ENCODE measurements at regions not wholly inside any gene's neighbourhood (a gene's known extent, or its start where the extent isn't known, plus 50 kb on each side); places are given as distances from the start of the nearest gene placed in this dataset.
"Not testable (repeated sequence)": the region's sequence is repeated elsewhere in the genome, so short reads cannot be mapped to it uniquely, and the experiment has no call there.

DNA sequence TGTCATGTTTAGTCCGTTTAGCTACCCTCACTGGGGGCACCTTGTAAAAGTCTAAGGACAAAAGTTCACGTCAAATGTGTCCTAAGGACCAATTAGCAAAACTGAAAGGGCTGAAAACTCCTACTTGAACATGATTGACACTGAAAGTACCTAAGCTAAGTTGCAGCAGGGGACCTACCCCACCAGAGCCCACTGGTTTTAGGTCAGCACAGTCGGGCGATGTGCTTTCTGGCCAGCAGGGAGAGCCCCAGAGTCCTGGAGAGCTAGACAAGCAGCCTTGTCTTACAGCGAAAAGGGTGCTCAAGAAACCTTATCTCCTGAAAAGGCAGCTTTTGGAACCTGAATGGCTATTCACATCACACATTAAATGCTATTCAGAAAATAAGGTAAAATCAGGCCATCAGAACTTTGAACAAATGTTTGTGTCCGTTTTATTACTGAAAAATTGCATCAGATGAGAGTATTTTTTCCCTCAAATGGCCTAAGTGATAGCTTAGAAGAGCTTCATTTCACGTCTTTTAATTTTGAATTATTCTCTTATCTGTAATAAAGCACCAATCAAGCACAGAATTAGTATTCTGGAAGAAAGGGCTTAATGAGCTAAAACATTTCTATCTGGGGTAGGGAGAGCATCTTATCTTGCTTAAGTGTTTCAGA lies 52.2 kb upstream of the MKI67 start:
- DNase-seq (ENCODE audit: low read depth, low spot score), result no peak

DNA sequence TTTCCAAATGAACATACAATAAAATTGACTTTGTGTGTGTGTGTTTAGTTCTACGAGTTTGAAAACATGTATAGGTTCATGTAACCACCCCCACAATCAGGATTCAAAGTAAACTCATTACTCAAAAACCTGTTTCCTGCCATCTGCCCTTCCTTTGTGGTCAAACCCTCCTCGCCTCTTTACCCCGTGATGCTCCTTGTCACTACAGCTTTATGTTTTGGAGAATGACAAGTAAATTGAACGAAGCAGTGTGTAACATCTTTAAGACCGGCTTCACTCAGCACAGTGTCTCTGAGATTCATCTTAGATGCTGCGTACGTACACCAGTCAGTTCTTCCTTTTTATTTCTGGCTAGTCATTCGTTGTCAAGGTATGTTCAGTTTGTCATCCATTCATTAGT lies 54.6 kb upstream of the MKI67 start:
- DNase-seq (ENCODE audit: low read depth, low spot score), result no peak

DNA sequence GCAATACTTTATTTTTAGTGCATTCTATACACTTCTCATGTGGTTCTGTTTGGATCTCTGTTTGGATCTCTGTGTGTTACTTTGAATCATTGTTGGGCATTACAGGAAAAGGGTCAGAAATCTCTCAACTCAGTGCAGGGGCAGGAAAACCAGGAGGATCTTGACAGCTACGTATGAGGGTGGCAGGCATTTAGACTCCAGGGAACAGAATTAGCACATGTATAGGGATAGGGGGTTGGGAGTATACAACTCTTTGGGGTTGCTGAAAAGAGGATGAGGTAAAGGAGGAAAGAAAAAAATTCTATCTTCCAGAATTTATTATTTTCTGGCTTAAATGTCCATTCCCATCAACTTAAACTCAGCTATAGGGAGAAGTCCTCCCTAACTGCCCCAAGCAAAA lies 59.4 kb upstream of the MKI67 start:
- no peak for DNase-seq (ENCODE audit: low read depth, low spot score)

DNA sequence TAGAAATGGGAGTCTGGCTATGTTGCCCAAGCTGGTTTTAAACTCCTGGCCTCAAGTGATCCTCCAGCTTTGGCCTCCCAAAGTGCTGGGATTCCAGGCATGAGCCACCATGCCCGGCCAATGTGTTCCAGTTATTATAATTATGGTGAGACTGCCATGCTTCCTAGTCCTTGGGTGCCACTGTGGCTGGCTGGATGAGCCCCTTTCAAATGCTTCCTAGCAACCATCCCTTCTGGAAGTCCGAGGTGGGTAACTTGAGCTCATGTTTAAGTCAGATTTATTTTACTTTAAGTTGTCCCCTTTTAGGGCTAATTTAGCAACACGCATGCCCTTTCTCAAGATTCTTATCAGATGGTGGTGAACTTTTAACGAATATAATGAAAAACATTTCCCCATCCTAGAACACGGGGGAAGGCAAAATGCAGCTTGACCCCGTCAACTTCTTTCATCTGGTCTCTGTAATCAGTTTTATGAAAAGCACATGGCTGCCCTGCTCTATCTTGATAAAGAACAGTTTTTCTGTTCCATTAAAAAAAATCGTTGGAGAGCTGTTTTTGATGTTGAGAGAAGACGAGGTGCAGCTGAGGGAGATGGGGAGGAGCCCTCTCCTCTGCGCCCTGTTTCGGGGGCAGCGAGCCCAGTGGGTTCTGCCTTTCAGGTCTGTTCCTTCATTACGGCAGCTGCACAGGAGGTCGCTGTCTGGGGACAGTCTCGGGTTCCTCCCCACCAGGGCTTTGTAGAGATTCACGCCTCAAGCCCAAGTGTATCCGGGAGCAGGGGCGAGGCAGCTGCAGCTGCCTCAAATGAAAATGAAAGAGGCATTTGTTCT lies 61.0 kb upstream of the MKI67 start:
- no peak for DNase-seq (ENCODE audit: low read depth, low spot score)

DNA sequence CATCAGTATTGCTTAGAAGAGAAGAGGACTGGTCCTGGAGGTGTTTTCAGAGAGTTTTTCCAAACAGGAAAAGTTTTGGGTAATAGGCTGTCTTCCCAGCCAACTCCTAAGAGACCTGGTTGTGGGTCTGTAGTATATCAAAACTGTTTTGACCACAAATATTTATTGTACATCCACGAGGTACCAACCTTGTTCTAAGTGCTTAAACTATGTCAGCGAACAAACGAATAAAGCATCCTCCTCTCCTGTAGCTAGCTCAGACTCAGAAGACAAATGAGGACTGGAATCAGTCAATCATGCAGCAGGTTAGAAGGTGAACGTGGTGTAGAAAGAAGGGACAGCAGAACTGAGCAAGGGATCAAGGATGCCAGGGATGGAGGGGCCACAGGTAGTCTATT lies 61.6 kb upstream of the MKI67 start:
- no peak for DNase-seq (ENCODE audit: low read depth, low spot score)

DNA sequence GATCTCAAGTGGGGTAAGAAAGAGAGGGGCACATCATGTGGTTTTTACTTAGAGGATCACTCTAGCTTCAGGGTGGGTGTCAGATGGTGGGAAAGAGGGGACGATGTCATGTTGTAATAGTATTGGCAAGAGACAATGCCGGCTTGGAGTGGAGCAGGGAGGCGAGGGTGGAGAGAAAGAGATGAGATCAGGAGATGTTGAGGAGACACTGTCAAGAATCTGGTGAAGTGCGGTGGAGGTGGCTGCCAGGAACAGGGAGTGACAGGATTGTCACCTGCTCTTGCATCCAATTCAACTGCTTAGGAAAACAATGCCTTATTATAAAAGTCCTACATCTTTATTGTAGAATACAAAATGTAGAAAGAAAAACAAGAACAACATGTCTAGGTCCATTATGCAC lies 63.0 kb upstream of the MKI67 start:
- no peak for DNase-seq (ENCODE audit: low read depth, low spot score)

DNA sequence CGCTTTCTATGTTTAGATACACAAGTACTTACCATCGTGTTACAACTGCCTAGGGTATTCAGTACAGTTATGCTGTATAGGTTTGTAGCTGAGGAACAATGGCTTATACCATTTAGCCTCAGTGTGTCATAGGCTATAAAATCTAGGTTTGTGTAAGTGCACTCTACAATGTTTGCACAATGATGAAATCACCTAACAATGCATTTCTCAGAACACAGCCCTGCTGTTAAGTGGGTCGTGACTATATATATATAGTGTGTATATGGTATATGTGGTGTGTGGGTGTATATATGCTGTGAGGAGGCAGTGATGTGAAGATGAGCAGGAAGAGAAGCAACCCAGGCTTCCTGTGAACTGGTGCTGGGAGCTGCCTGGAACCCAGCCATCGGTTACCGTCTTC lies 65.6 kb upstream of the MKI67 start:
- DNase-seq (ENCODE audit: low read depth, low spot score), result no peak

DNA sequence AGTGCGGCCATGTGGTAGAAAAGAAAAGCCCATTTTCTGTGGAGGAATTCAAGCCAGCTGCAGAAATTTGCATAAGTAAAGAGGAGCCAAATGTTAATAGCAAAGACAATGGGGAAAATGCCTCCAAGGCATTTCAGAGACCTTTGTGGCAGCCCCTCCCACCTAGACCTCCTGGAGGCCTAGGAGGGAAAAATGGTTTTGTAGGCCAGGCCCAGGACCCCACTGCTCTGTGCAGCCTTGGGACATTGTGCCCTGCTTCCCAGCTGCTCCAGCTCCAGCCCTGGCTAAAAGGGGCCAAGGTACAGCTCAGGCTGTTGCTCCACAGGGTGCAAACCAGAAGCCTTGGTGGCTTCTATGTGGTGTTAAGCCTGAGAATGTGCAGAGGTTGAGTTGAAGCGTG lies 75.6 kb upstream of the MKI67 start:
- DNase-seq (ENCODE audit: low read depth, low spot score), result not testable (repeated sequence)

DNA sequence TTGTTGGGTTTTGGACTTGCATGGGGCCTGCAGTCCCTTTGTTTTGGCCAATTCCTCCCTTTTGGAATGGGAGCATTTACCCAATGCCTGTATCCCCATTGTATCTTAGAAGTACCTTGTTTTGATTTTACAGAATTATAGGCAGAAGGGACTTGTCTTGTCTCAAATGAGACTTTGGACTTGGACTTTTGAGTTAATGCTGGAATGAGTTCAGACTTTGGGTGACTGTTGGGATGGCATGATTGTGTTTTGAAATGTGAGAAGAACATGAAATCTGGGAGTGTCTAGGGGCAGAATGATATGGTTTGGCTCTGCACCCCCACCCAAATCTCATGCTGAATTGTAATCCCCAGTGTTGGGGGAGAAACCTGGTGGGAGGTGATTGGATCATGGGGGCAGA lies 76.8 kb upstream of the MKI67 start:
- DNase-seq (ENCODE audit: low read depth, low spot score), result no peak

DNA sequence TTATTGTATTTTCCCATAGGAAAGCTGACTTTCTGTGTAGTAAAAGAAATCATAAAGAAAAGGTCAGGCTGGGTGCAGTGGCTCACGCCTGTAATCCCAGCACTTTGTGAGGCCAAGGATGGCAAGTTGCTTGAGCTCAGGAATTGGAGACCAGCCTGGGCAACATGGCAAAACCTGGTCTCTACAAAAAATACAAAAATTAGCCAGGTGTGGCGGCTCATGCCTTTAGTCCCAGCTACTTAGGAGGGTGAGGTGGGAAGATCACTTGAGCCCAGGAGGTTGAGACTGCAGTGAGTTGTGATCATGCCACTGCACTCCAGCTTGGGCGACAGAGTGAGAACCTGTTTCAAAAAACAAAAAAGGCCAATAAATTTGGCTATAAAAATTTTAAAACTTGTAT lies 79.4 kb upstream of the MKI67 start:
- not testable (repeated sequence) for DNase-seq (ENCODE audit: low read depth, low spot score)

DNA sequence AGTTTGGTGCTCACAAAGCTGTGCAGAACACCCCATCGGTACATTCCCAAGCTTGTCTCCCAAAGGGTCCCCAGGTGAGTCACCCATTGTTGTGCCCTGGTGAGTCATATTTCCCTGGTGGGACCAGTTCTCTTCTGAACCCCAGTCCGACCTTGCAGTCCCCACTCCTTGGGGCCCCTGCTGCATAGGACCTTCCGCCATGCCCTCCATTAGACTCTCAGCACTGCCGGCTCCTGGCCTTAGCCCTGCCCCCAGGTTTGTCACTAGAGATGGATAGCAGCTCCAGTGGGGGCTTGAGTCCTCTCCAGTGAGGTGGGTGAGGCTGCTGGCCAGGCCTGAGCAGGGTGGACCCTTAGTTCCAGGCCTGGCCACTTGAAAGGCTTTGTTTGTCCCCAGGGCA lies 80.5 kb upstream of the MKI67 start:
- no peak for DNase-seq (ENCODE audit: low read depth, low spot score)

DNA sequence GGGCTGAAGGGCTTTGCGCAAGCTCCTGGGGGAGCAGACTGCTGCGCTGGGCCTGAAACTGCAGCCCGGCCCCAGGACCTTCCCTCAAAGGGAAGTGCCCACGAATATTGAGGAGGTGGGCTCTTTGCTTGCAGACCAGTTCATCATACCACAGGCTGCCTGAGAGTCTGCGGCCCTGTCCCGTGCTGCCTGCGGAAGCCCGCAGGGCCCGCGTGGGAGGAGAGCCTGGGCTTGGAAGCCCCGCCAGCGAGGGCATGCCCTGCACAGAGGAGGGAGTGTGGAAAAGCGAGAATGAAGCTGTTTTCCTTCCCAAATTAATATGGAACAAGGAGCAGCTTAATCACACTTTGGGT lies 83.6 kb upstream of the MKI67 start:
- DNase-seq (ENCODE audit: low read depth, low spot score), result no peak

DNA sequence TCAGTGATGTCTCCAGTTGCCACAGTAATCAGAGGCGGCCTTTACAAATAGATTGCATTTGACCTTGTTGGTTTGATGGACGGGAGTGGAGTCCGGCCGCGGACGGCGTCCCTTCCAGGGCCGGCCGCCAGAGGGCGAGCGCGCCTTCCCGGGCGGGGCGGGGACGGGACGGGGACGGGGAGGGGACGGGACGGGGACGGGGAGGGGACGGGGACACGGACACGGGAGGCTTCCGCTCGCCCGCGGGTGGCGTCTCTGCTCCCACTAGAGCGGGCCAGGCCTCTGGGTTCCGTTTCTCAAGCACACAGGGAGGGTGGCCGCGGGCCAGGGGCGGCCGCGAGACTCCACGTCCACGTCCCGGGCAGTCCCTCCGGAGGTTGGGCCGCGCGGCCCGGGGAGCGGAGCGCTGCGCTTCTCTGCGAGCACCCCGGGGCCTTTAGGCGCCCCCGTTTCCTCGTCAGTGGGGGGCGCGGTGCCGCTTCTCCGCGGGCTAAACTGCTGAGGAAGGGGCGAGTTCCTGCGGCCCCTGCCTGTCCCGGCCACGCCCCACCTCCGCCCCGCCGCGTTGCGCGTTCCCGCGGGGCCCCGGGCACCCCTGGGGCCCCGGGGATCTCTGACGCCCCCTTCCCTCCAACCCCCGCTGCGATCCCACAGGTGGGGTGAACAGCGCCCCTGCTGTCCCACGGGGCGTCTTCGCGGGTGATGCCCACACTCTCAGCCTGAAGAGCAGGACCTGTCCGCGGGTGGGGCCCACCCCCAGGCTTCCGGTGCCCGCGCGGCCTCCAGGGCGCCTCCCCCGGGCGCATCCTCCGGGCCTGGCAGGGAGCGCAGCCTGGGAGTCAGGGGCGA lies 84.2 kb upstream of the MKI67 start:
- no peak for DNase-seq (ENCODE audit: low read depth, low spot score)

DNA sequence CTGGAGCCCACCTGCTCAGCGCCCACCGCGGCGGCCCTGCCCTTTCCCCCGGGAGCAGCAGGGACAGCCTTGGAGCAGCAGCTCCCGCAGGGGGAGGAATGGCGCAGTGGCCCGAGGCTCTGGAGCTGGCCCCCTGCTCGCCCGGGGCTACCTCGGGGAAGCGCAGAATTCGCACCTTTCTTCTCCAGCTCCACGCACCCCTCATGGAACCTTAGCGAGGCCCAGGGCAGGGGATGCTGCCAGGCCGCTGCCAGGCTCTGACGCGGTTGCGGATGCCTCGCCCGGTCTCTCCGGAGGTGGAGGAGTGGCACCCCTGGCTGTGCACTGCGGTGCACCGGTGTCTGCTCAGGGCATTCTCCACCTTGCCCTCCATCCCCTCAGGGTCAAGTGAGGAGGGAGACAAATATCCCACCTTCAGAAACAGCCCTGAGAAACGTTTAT lies 84.9 kb upstream of the MKI67 start:
- DNase-seq (ENCODE audit: low read depth, low spot score), result no peak

DNA sequence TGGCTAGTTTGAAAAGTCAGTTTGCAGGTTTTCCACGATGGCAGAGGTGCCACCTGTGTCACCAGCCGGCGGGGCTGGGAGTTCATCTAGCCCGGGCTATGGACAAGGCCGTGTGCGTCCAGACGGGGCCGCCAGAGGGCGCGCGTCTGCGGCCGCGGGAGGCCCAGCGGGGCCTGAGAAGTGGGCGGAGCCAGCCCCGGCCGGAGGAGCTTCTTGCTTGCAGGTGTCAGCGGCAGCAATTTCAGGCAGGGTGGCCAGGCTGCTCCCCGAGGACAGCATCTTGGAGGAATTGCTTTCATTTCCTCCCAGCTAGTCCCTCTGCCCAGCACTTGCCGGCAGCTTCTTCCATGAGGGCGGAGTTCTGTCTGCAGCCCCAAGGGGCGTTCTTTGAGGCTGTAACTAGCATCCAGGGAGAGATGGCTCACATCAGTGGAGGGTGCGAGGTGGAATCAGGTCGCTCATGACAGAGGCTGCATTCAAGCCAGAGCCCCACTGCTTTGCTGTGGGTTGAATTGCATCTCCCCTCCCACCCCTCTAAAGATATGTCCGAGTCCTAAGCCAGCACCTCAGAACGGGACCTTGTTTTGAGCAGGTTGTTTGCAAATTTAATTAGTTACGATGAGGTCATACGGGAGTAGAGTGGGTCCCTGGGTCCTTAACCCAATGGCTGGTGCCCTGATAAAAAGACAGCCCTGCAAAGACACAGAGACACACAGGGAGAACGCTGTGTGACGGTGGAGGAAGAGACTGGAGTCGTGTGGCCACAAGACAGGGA lies 85.9 kb upstream of the MKI67 start:
- no peak for DNase-seq (ENCODE audit: low read depth, low spot score)

DNA sequence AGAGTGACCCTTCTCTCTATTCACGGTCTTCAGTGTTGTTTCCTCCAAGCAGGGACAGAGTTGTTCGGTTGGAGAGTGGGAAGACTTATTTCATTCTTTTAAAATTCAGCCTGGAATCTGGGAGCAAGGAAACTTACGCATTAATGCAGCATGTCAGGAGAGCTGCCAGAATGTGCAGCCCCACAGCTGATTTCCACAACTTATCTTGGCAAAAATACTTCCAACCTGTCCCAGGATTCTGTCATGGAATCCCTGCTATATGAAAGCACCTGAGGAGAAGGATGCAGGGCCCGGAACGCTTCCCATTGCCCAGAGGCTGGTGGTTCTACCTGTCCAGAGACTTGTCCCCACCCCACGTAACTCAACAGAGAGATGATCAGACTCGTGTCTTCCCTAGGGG lies 86.9 kb upstream of the MKI67 start:
- DNase-seq (ENCODE audit: low read depth, low spot score), result no peak

DNA sequence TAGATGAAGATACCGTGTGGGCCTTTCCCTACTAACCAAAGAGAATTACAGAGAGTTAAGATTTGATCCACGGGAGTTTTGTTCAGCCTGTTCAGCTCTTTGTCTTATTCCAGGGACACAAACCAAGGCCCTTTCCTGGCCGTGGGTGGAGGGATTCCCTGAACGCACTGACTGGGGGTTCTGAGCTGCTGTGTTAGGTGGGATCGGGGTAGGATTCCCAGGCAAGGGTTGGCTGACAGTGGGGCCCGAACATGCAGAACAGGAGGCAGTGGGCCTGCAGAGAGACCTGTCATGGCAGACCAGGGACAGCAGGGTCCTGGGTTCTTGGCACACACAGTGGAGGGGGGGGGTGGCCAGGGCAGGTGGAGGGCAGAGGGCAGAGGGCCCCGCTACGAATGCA lies 89.5 kb upstream of the MKI67 start:
- DNase-seq (ENCODE audit: low read depth, low spot score), result no peak

DNA sequence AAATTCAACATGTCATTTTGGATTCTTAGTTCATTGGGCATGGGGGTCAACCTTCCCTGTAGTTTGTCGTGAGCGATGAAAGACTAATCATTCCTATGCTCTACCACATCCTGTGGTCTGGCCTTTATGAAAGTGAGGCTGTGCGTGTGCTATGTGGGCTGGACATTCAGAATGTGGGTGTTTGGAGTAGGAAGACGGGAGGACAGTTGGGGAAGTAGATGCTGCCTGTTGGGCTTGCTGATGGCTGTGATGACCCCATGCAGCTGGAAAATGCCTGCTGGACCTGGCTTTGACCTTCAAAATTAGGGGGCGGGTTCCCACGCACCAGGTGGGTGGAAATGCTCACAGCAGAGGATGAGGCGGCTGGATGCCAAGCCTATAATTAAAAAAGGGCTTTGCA lies 90.9 kb upstream of the MKI67 start:
- no peak for DNase-seq (ENCODE audit: low read depth, low spot score)

DNA sequence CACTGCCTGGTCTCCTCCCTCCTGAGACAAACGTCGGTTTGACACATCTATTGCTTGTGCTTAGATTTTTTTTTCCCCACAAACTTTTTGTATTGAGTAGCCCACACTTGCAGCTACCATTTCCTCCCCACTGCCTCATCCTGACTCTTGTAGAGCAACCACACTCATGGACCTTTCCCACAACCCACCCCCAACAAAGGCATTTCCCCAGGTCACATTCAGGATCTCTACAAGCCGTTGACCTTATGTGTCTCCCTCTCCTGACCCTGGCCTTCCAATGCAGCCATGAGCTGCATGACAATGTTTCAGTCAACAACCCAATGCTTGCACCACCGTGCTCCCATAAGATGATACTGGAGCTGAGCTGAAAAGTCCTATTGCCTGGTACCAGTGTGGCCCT lies 91.9 kb upstream of the MKI67 start:
- no peak for DNase-seq (ENCODE audit: low read depth, low spot score)

DNA sequence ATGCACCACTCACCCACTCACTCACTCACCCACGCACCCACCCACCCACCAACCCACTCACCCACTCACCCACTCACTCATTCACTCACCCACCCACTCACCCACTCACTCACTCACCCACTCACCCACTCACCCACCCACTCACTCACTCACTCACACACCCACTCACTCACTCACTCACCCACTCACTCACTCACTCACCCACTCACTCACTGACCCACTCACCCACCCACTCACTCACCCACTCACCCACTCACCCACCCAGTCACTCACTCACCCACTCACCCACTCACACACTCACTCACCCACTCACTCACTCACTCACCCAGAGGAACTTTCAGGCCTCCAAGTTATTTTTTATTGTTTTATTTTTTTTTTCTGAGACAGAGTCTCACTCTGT lies 93.1 kb upstream of the MKI67 start:
- no peak for DNase-seq (ENCODE audit: low read depth, low spot score)

DNA sequence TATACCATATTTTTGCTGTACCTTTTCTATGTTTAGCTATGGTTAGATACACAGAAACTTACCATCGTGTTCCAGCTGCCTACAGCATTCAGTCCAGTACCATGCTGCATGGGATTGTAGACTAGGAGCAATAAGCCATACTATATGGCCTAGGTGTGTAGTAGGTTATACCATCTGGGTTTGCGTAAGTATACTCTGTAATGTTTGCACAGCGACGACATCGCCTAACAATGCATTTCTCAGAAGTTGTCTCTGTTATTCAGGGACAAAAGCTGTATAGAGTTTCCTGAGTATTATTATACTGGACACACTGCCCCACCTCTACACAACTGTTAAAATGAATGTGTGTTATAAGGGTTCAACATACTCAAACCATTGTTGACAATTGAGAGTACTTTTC lies 93.8 kb upstream of the MKI67 start:
- DNase-seq (ENCODE audit: low read depth, low spot score), result no peak

DNA sequence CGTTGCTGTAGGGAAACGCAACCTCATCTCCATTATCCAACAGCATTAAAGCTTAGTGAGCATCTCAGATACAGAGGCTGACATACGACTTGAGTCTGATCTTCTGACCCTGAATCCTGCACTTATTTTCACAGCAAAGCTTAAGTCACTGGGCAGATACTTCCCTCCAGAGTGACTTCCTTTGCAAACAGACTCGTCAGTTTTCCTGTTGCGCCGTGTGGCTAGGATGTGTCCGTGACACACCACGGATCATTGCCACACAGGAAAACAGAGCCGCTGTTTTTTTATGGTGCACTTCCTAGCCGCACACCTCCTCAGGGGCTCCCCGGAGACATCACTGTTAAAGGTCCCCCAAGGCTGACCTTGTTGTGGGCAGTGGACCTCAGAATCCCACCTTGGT lies 94.9 kb upstream of the MKI67 start:
- no peak for DNase-seq (ENCODE audit: low read depth, low spot score)
